GM10248 (cell line): ENCODE measurements at regions not wholly inside any gene's neighbourhood (a gene's known extent, or its start where the extent isn't known, plus 50 kb on each side); places are given as distances from the start of the nearest gene placed in this dataset.

ENCODE experiments used
- CTCF ChIA-PET: fragments of 300-600 bp; sonication (Branson Sonifier 250); formaldehyde crosslinking; extraction: SDS; loops from one replicate; lab custom pipeline; 2021; ENCODE audit warnings: antibody characterized with exemption; lab: Yijun Ruan, JAX
- POLR2A ChIA-PET: fragments of 350-650 bp; sonication (Branson Sonifier 250); formaldehyde crosslinking; extraction: SDS; loops from one replicate; lab custom pipeline; 2020; ENCODE audit warnings: antibody characterized with exemption; lab: Yijun Ruan, JAX
- DNase-seq: peaks from one replicate; pipeline ENCODE4 v3.0.0; 2012; ENCODE audit errors: extremely low spot score
- CTCF ChIP-seq: IDR thresholded peaks from 2 replicates; pipeline ENCODE4 v1.5.1; 2012; ENCODE audit warnings: mild to moderate bottlenecking, low read depth; ENCODE audit errors: extremely low read depth, missing control alignments, control extremely low read depth

- no peak for DNase-seq
- CTCF ChIA-PET = interaction anchor here (8.9 kb wide), 1 partner anchor 7 kb away, joined by 208 read pairs; no protein-coding TSS in a partner anchor
- no peak for TF ChIP-seq CTCF
- POLR2A ChIA-PET = no interaction called here
Observed at GRCh38 chr1:204799630-204800029, 71.0 kb upstream of the NFASC start.

GRCh38 chr1:204801211-204801610 lies 69.5 kb upstream of the NFASC start:
- TF ChIP-seq CTCF = no peak
- no peak for DNase-seq
- ChIA-PET POLR2A (no interaction called here), CTCF (interaction anchor here (1.0 to 13.7 kb wide), 5 partner anchors 6 to 235 kb away, joined by 3 to 208 read pairs (median 9); no protein-coding TSS in a partner anchor)

- TF ChIP-seq CTCF = no peak
- ChIA-PET CTCF (interaction anchor here (0.6 to 13.7 kb wide), 6 partner anchors 7 to 260 kb away, joined by 3 to 208 read pairs (median 7); no protein-coding TSS in a partner anchor), POLR2A (no interaction called here)
- no peak for DNase-seq
Observed at GRCh38 chr1:204802401-204803175, 68.1 kb upstream of the NFASC start.

GRCh38 chr1:204803607-204804006 lies 67.1 kb upstream of the NFASC start:
- POLR2A ChIA-PET = no interaction called here

GRCh38 chr1:204806943-204807687 lies 63.5 kb upstream of the NFASC start:
- ChIA-PET POLR2A (no interaction called here), CTCF (interaction anchor here (0.6 to 13.7 kb wide), 137 partner anchors 12 to 1758 kb away, joined by 3 to 225 read pairs (median 4); partner anchors contain the start of genes MDM4, NFASC, PIK3C2B and PRELP)
- TF ChIP-seq CTCF = peak; percentile 99
- DNase-seq = peak; percentile 90

More at GRCh38 chr1:204803607-204804006, 67.1 kb upstream of the NFASC start:
- DNase-seq = no peak
- TF ChIP-seq CTCF = no peak
- CTCF ChIA-PET = interaction anchor here (1.3 to 13.7 kb wide), 7 partner anchors 8 to 243 kb away, joined by 3 to 208 read pairs (median 9); no protein-coding TSS in a partner anchor

- ChIA-PET POLR2A (no interaction called here), CTCF (interaction anchor here (1.2 to 13.7 kb wide), 3 partner anchors 14 to 243 kb away, joined by 3 to 208 read pairs (median 141); no protein-coding TSS in a partner anchor)
Observed at GRCh38 chr1:204809488-204809887, 61.2 kb upstream of the NFASC start.

More at GRCh38 chr1:204809488-204809887, 61.2 kb upstream of the NFASC start:
- no peak for DNase-seq
- no peak for TF ChIP-seq CTCF
